NCI-H128 (cell line): ENCODE measurements at regions not wholly inside any gene's neighbourhood (a gene's known extent, or its start where the extent isn't known, plus 50 kb on each side); places are given as distances from the start of the nearest gene placed in this dataset.

Experiments used
- DNase-seq: peaks from one replicate; lab custom pipeline; 2025; ENCODE audit not compliant: unreplicated experiment; lab: John Stamatoyannopoulos, UW

- no peak for DNase-seq
These were observed 887.3 kb upstream of the SEMA6A start for GRCh38 chr5:117461966-117462365.

DNA sequence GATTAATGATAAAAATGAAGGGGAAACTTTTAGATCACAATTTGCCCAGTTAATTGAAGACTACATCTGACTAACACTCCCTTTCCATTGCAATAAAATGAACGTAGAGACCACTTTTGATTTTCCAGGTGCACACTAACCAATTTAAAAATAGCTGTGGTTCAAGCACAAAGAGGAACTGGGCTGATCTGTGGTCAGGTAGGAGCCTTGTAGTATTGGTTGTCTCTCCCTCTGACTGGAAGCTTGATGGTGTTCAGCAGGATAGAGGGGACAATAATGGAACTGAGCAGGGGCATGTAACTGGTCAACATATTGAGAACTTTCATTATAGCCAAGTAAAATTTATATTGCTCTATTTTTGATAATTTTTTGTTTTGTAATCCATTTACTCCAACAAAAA is 886.8 kb upstream of the SEMA6A start:
- no peak for DNase-seq

- DNase-seq = no peak
These were observed 883.0 kb upstream of the SEMA6A start for GRCh38 chr5:117457656-117458055.

DNA sequence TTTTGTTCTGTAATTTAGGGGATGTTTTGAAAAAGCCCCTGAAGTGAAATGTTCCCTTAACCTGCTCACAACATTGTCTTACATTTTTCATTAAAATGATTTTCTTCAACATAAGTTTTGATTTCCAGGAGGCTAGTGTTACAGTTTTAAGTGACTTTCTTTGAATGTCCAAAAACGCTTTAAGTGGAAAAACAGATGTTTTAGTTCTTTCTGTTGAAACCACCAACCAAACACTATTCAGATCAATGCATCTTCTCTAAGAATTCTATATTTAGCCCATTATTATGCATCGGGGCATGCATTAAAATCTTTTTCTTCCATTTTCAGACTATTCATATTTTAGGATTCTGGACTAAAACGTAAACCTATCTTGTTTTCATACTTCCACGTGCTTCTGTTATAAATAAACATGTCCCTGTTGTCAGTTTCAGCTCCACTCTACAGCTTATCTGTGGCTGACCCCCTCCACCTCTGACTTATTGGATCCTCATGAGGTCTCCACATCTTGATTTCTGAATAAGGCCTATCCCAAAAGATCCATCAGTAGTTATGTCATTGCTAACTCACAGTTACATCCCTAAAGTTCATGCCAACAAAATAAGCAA is 882.3 kb upstream of the SEMA6A start:
- no peak for DNase-seq

DNA sequence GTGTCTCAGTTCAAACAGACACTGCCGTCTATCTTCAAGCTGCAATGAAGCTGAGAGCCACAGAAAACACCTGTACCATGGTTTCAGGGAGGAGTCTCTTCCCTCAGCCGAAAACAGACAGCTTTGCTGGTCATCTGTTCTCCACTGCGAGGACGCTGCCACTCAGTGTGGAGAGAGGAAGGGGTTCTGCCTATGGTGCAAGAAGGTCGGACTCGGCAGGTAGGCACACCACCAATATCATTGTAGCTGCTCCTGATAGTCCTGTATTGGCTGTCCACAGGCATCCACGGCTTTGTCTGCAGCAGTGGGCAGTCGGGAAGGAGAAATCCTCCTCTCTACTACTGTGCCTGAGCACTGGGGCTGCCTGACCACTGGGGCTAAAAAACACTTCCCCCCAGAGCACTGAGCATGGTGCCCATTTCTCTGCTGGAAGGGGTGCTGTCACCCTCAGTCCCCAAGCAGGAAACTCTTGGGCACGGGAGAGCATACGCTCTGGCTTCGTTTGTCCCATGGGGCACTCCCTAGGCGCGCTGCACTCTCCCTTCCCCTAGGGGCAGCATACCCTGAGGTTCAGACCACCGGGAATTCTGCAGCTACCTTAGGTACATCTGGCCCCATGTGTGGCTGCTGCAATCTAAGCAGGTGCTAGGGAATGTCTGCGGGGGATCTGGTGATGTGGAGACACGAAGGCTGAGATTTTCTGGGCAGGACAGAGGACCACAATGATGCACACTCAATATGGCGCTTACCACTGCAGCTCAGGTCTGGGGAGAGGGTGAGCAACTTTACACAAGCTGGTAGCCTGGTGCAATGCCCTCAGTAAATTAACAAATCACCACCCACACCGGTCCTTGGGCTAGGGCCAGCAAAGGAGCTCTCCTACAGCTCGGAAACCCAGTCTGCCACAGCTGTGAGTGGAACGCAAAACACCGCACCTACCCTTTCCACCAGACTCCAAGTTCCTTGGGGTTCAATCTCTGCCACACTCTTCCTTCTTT is 880.9 kb upstream of the SEMA6A start:
- no peak for DNase-seq

GRCh38 chr5:117454716-117455212 is 880.1 kb upstream of the SEMA6A start:
- DNase-seq = no peak

- no peak for DNase-seq
These were observed 862.2 kb upstream of the SEMA6A start for GRCh38 chr5:117436846-117437245.

GRCh38 chr5:117435203-117435602 is 860.6 kb upstream of the SEMA6A start:
- no peak for DNase-seq

- DNase-seq = no peak
These were observed 859.6 kb upstream of the SEMA6A start for GRCh38 chr5:117434254-117434653.

- no peak for DNase-seq
These were observed 859.2 kb upstream of the SEMA6A start for GRCh38 chr5:117433818-117434217.

GRCh38 chr5:117431091-117431490 is 856.5 kb upstream of the SEMA6A start:
- DNase-seq = no peak

DNA sequence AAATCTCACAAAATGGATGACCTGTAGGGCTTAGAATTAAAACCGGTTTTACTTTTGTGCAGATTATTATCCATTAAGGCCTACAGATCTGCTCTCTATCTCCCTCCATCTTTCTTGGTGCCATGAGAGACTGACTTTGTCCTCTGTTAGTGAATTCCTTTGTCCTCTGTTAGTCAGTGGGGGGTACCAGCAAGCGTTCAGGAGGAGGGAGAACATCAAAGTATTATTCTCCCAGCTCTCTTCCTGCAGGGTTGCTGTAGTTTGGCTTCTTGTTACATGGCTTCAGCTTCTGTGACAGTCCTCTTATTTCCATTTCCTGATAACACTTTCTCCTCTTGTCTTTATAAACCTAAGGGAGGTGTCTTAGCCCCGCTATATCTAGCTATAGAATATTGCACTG is 850.5 kb upstream of the SEMA6A start:
- no peak for DNase-seq

- DNase-seq = no peak
These were observed 849.9 kb upstream of the SEMA6A start for GRCh38 chr5:117424559-117424958.

- no peak for DNase-seq
These were observed 842.9 kb upstream of the SEMA6A start for GRCh38 chr5:117417501-117417900.

DNA sequence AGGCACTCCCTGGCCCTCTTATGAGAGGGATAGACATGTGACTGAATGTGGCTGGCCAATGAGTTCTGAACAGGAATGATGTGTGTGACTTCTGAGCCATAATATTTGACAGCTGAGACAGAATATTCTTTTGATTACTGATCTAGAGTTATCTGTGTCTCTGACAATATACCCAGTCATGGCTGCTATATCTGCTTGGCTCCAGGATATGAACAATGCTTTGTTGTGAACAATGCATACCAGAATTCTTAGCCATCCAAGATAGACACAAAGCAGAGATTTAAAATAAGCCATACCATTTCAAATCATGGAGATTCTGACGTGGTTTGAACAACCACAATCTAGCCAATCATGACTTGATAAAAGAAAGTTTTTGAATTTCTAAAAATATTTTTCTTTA is 840.3 kb upstream of the SEMA6A start:
- DNase-seq = no peak

DNA sequence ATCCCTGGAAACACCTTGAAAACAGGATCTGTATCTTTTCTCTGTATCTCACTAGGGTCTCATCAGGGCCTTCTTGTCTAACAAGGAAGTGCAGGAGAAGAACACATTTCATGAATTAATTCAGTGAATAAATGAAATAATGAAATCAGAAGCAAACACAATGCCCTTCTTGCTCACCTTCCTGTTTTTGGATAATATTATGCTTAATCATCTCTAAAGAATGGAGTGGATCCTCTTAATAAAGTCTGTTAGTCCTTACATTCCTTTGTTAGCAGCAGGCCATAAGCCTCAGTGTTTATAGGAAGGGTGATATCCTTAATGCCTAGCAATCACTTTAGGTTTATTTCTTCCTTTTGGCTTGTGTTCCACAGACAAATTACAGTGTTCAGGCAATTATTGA is 837.1 kb upstream of the SEMA6A start:
- DNase-seq = no peak

- no peak for DNase-seq
These were observed 830.6 kb upstream of the SEMA6A start for GRCh38 chr5:117405197-117405596.

DNA sequence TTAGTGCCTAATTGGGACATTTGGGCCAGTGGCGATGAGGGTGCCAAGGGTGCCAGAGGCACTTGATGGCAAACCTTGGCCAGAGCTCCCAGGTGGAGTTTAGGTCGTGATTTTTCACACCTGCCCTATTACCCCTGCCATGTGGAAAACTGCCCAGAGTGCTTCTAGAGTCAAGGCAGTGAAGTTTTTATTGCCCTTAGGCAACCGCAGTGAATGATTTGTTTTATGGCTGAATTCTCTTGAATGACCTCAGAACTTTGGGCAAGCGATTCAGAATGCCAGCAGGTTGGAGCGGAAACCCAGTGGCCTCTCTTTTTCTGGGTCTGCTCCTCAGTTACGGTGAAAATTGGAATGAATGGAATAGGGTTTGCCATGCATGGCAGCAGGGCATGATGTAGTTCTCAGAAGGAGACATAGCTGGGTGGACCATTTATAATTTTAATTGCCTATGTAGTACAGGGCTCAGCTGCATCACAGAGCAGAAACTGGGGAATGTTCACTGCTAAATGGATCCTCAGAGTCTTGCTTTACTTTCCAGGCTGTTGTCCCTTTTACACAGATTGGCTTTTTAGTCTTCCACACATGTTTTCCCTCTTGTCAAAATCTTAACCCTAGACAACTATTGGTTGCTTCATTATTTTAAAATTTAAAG is 820.0 kb upstream of the SEMA6A start:
- no peak for DNase-seq

DNA sequence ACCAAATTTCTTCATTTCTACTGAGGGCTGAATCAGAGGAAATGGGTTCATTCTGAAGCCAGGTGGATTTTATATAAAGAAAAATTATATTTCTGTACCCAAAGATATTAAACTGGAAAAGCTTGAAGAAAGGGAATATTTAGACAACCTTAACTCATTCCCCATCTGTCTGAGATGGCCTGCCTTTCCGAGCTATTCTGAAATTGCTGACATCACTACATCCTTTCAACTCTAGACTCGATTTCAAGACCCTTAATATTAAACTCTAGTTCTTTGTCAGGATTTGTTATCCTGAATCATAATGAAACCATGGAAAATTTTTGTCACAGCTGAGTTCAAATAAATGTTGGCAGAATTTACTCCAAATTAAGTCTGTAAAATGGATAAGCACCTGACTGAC is 818.5 kb upstream of the SEMA6A start:
- no peak for DNase-seq

GRCh38 chr5:117380316-117380715 is 805.7 kb upstream of the SEMA6A start:
- DNase-seq = peak; percentile 2

GRCh38 chr5:117379521-117379920 is 804.9 kb upstream of the SEMA6A start:
- DNase-seq = no peak

DNA sequence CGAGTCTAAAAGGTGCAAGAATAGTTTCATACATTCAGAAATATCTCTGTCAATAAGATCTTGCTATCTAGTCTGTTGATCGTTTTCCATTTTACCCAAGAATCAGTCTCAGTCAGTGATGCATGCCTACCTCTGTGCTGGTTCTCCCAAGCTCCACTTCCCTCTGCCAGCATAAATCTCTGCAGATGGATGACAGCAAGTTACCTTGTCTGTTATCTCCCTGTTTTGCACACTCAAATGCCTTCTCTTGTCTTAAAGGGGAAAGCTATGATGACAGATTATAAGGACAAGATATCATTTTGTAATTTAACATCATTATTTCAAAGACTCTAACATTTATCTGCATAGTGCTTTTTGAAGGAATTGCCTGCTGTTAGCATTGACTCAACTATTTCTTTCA is 802.1 kb upstream of the SEMA6A start:
- no peak for DNase-seq
